GM12873 (cell line): ENCODE measurements at regions not wholly inside any gene's neighbourhood (a gene's known extent, or its start where the extent isn't known, plus 50 kb on each side); places are given as distances from the start of the nearest gene placed in this dataset.

ENCODE experiments used
- CTCF ChIP-seq: IDR thresholded peaks from 2 replicates; pipeline ENCODE4 v1.5.1; 2012; ENCODE audit warnings: low read depth, mild to moderate bottlenecking, moderate library complexity, low read length, control low read depth; ENCODE audit not compliant: insufficient read depth; ENCODE audit errors: missing control alignments

GRCh38 chr7:8338206-8338605 lies 76.2 kb upstream of the ICA1 start:
- TF ChIP-seq CTCF = no peak

- TF ChIP-seq CTCF = no peak
Measured at GRCh38 chr7:8343556-8343955, 81.6 kb upstream of the ICA1 start.

GRCh38 chr7:8353991-8354390 lies 79.4 kb upstream of the NXPH1 start:
- TF ChIP-seq CTCF = no peak

- TF ChIP-seq CTCF = no peak
Measured at GRCh38 chr7:8354503-8354902, 78.9 kb upstream of the NXPH1 start.

- TF ChIP-seq CTCF = no peak
Measured at GRCh38 chr7:8356071-8356470, 77.3 kb upstream of the NXPH1 start.

- TF ChIP-seq CTCF = no peak
Measured at GRCh38 chr7:8357536-8357935, 75.9 kb upstream of the NXPH1 start.

GRCh38 chr7:8360564-8361153 lies 72.8 kb upstream of the NXPH1 start:
- TF ChIP-seq CTCF = no peak
